Epithelial cell of proximal tubule (primary cell): ENCODE measurements at regions not wholly inside any gene's neighbourhood (a gene's known extent, or its start where the extent isn't known, plus 50 kb on each side); places are given as distances from the start of the nearest gene placed in this dataset.

Source experiments
- DNase-seq: peaks from one replicate; pipeline ENCODE4 v3.0.0-alpha.2; 2011; ENCODE audit warnings: low read depth
- H3K4me3 ChIP-seq: 2 replicates; pipeline ENCODE4 v1.5.1; 2011; ENCODE audit warnings: low read depth, mild to moderate bottlenecking, low read length
- CTCF ChIP-seq: conservative IDR thresholded peaks from 2 replicates; pipeline ENCODE4 v1.5.1; 2012; ENCODE audit warnings: low read depth, mild to moderate bottlenecking, low read length

GRCh38 chr2:16466133-16466820 is 199.4 kb downstream of the CYRIA start:
- TF ChIP-seq CTCF: no peak
- H3K4me3 ChIP-seq: no peak overlapping the region
- DNase-seq: no peak

GRCh38 chr2:16464641-16465040 is 201.0 kb downstream of the CYRIA start:
- DNase-seq: no peak
- H3K4me3 ChIP-seq: no peak overlapping the region
- TF ChIP-seq CTCF: no peak

GRCh38 chr2:16462958-16463357 is 202.7 kb downstream of the CYRIA start:
- H3K4me3 ChIP-seq: no peak overlapping the region
- DNase-seq: no peak
- TF ChIP-seq CTCF: no peak

- DNase-seq: no peak
- no peak for TF ChIP-seq CTCF
Measured at GRCh38 chr2:16461672-16462071, 204.0 kb downstream of the CYRIA start.

GRCh38 chr2:16459606-16460005 is 206.0 kb downstream of the CYRIA start:
- TF ChIP-seq CTCF: no peak
- DNase-seq: no peak
- no peak overlapping the region for H3K4me3 ChIP-seq

More at GRCh38 chr2:16461672-16462071, 204.0 kb downstream of the CYRIA start:
- H3K4me3 ChIP-seq: no peak overlapping the region

GRCh38 chr2:16454621-16455020 is 211.0 kb downstream of the CYRIA start:
- TF ChIP-seq CTCF: no peak
- no peak for DNase-seq
- H3K4me3 ChIP-seq: no peak overlapping the region

- H3K4me3 ChIP-seq: no peak overlapping the region
- DNase-seq: no peak
- no peak for TF ChIP-seq CTCF
Measured at GRCh38 chr2:16452123-16452522, 213.5 kb downstream of the CYRIA start.
